Cerebellar cortex (tissue), 1 donor: ENCODE measurements at regions not wholly inside any gene's neighbourhood (a gene's known extent, or its start where the extent isn't known, plus 50 kb on each side); places are given as distances from the start of the nearest gene placed in this dataset.
"Not testable (repeated sequence)": the region's sequence is repeated elsewhere in the genome, so short reads cannot be mapped to it uniquely, and the experiment has no call there.

Source experiments
- DNase-seq: peaks from one replicate; pipeline ENCODE4 v3.0.0-alpha.2; 2015; ENCODE audit warnings: low spot score

DNA sequence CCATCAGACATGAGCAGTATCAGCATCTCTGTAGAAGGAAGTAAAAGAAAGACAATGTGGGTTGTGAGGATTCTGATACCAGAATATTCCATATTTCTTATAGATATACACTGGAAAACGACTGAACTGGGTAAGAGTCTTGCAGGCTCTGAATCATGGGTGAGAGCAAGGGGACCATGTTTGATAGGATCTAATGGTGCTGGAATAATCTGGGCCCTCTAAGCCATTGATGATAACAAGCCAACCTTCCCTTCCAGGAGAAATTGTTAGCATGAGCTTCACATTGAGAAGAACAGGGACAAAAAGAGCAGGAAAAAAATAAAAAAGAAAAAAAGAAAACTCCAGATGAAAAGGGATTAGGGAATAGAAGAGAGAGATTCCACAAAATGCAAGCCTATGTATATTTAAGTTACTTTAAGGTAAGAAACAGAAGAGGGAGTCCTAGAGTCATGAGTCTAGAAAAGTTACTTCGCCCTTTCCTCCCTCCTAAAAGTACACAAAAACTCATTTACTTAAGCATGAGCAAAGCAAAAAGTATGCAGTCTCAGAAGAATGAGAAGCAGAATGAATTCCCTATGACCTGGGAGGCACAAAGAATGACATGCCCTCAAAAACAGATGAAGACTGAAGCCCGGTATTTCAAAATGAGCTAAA is 181.9 kb downstream of the TMEM26 start:
- peak; percentile 34 for DNase-seq

DNA sequence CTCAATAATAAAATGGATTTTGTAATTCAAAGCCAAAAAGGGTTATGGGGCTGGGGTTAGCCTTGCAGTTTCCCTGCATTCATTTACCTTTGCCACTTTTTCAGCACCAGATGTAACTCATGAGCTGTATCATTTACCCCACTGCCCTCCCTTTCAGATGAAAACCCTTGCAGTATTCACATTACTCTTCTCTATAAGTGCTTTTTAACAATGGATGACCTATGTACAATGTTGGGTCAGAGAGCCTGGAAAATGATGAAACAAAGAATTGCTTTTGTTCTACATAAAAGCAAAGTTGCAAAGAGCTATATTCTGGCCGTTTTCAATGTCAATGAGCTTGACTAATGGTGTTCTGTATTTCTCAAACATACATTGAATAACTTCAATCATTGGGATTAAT is 189.7 kb downstream of the TMEM26 start:
- no peak for DNase-seq

DNA sequence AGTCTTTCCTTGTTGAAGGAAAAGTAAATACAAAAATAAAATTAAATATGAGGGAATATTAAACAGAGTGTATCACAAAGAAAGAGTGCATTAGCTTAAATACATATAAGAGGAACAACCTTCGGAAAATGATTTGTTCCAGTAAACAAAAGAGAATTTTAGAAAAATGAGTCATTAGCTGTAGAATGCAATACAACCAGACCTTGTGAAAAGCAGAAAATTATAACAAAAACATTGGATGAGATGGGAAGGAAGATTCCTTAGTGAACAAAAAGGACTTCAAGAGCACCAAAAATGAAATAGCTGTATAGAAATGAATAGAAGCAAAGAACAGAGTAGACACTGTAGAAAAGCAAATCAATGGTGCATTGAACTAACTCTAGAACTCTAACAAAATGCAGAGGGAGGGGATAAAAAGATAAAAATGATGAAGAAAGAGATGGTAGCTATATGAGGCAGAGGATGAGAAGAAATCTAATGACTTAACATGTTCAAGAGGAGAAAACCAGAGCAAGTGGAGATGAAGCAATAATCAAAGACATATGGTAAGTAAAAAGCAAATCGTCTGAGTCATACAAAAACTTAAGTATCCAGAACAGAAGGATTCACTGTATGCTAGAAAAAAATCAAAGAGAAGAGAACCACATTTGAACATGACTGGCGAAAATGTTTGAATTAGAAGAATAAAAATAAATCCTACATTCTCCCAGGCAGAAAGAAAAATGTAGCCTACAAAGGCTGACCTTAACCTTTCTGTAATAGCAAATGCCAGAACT is 190.5 kb downstream of the TMEM26 start:
- no peak for DNase-seq

DNA sequence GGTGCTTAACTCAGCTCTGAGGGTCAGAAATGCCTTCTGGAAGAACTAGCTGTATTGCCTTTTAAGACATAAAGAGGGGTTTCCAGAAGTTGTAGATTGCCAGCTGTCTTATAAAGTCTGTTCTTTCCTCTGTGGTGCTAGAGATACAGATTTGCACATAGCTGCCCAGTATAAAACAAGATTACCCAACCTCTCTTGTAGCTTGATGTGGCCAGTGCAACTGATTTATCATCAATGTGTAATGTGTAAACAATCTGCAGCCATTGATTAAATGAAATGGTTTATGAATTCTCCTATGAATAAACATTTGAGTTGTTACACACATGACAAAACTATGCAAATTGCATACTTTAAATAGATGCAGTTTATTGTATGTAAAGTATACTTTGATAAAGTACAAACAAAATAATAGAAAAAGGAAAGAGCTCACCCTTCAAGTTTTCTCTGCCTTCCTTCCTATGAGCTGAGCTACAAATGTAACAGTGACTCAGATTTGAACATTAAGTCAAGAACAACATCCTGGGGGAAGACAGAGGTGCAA is 195.2 kb downstream of the TMEM26 start:
- DNase-seq, result no peak

DNA sequence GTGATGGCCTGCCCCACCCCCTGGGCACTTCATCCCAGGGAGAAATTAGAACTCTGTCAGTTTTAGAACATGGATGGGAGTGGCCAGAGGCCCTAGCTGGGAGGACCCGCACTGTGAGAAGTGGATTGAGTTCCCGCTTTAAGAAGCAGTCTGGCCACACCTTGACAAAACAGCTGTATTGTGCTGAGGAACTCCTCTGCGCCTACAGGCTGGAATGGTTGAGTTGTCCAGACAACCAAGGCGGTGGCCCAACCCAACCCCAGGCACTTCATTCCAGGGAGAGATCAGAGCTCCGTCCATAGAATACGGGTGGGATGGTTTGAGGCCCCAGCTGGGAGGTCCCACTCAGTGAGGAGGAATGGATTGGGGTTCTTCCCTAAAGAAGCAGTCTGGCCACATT is 196.0 kb downstream of the TMEM26 start:
- no peak for DNase-seq

DNA sequence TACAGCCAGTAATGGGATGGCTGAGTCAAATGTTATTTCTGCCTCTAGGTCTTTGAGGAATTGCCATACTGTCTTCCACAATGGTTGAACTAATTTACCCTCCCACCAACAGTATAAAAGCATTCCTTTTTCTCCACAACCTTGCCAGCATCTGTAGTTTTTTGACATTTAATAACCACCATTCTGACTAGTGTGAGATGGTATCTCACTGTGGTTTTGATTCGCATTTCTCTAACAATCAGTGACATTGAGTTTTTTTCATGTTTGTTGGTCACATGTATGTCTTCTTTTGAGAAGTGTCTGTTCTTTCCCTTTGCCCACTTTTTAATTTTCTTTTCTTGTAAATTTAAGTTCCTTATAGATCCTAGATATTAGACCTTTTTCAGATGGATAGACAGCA is 200.9 kb downstream of the TMEM26 start:
- DNase-seq, result not testable (repeated sequence)

DNA sequence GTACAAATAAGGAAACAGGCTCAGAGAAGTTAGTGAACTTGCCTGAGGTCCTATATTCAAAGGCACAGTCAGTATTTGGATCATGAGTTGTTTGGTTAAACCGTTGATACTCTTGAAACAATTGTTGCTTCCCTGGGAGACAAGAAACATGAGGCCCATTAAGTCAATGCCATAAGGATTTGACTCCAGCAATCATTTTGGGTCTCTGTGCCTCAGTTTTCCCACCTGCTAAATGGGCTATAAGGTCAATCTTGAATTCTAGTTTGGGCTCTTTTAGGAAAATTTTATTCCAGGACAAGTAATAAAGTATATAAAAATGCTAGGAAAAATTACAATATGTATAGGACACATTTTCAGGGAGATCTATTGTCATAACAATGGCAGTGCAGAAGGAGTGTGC is 202.1 kb downstream of the TMEM26 start:
- no peak for DNase-seq

DNA sequence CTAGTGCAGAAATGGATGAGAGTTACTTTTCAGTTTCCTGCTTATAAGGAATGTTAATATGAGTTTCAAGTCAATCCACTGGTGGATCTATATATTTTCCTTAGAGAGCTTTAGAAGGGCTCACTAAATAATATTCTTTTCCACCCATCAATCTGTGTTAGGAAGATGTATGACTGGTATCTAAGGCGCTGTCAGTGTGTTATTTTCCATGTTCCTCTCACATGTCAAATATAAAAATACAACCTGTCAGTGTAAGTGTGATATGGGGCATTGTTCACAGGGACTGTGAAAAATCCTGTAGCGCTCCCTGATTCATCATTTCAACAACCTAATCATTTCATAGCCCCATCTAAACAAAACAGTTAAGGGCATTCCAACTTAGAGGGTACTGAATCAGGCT is 203.1 kb downstream of the TMEM26 start:
- DNase-seq, result no peak

DNA sequence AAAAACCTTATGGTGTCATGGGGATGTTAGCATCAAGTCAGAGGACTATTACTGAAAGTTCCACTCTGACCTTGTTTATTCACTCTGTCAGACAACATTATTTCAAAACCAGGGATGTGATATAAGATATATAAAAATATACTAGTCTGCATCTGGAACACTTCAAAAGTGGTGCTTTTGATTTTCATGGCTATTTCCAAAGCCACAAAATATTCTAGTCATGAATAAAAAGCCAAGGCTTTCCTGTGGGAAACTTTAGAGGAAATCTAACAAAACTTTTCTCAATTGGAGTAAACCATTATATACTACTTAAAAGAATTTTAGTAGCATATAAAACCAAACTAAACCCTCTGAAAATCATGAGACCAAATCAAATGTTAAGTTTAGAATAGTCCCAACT is 205.2 kb downstream of the TMEM26 start:
- DNase-seq, result no peak

DNA sequence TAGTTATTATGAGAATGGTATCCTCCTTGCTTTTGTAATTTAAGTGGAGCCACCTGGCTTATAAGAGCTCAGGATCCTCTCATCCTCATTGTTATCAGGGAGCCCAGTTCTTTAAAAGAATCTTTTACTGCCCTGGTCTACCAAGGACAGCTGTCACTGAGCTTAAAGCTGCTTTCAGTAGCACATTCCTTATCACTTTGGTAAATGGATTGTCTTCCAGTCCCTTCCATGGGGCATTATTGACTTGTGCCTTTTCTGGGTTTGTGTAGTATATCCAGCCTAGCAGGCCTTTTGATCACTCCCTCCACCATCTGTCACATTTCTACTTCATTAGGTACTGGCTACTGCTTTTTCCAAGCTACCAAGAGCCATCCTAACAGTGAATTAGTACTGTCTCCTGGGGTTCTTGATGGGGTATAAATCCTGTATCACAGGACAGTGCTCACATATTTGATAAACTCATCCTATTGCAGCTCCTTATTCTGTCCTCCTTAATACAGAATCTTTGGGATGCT is 208.9 kb downstream of the TMEM26 start:
- peak; percentile 86 for DNase-seq

DNA sequence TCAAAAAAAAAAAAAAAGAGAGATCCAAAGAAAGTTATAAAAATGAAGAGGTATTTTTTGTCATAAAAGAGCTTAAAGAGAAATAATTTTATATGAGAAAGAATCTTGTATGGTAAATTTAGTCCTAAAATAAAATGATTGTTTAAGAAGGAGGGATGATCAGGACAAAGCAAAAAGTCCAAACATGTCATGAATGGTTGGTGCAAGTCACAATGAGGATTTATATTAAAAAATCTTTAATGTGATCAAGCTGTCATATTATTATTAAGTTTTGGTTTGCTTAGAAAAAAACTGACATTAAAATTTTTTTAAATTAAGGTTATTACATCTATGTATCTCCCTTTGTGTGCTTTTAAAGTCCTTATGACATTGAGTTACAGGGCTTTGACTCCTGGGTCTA is 220.4 kb downstream of the TMEM26 start:
- DNase-seq, result no peak

DNA sequence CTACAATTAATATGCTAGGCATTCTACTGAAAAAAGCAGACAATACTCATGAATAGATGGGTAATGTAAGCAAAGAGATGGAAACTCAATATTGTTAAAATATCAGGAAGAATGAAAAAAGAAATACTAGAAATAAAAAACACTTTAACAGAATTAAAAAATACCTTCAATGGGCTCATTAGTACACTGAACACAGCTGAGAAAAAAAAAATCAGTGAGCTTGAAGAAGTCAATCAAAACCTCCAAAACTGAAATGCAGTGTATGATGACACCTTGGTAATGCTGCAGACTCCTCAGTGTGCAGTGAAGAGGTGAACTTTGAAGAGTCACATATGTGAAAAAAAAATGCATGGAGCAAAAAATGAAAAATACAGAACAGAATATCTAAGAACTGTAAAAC is 227.2 kb downstream of the TMEM26 start:
- no peak for DNase-seq

DNA sequence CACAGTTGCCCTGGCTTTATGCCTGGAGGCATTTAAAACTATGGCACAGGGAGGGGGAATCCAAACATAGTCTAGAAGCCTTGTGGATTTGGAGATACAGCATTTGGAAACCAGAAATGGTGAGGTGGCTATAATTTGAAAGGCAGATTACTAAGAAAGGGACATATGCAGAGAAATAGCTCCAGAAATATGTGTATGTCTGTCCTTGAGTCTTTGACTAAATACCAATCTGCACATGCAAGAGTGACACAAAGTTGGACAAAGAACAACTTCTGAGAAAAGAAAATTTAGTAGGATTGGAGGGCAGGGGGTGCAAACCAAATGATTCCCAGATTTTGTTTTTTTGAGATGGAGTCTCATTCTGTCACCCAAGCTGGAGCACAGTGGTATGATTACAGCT is 229.6 kb downstream of the TMEM26 start:
- DNase-seq, result no peak

DNA sequence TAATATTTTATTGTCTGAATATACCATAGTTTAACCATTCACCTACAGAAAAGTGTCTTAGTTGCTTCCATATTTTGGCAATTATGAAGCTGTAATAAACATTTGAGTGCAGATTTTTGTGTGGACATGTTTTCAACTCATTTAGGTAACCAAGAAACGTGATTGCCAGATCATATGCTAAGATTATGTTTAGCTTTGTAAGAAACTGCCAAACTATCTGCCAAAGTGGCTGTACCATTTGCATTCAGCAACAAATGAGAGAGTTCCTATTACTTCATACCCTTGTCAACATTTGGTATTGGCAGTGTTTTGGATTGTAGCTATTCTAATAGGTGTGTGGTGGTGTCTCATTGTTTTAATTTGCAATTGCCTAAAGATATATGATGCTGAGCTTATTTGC is 233.5 kb downstream of the TMEM26 start:
- DNase-seq, result no peak

DNA sequence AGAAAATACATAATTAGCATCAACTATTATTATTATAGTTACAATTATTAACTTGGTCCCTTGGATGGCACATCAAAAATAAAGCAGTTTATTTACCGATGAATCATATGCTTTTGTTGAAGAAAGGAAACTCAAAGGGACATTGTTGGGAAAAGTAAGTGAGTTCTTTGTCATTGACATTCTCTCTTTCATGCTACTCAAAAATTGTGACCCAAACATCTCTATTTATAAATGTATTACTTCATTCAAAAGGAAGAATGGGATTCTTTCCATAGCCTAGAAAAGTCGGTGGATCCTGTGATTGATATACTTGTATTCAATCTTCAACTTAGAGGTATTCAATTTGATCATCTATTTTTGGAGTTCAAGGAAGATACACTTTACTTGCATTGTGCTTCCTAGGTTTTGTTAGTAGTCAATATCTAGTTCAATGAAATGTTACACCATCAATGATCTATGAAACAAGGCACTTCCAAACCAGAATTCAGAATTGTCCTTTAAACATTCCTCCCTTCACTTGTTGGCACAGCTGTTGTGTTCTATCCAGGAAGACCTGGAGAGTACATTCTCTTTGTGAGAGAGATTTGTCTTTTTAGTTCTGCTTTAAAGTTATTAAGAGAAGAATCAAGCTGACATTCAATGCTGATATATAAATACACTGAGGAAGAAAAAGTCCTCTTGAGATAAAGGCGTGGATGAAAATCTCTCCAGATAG is 235.2 kb downstream of the TMEM26 start:
- DNase-seq, result no peak

DNA sequence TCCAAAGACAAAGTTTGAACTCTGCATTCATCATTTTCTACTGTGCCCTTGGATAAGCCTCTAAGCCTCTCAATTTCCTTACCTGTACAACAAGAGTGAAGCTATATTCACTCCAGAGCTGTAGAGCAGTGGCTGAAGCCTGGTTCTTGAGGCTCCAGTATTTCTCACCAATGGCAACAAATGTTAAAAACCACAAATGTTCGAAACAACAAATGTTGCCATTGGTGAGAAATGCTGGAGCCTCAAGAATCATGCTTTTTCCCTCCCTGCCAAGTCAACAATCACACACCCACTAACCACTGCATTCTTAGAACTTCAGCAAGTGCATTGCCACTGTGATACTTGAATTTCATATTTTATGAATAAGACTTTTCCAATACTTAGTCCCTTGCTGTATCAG is 237.9 kb downstream of the TMEM26 start:
- no peak for DNase-seq

DNA sequence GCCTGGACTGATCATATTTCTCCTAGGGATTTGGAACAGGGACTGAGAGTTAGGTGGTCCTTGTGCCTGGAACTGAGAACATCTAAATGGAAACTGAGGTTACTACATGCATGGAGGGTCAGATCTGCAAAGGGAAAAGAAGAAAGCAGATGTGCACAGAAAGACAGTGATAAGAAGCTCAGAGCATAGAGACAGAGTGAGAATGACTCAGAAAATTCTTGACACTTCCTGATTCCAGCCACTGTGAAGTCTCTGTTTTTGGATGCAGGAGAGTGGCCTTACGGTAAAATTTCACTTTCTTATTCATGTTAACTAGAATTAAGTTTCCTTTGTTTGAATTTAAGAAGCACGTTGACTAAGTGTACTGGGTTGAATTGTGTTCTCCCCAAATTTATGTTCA is 241.7 kb downstream of the TMEM26 start:
- DNase-seq, result no peak

DNA sequence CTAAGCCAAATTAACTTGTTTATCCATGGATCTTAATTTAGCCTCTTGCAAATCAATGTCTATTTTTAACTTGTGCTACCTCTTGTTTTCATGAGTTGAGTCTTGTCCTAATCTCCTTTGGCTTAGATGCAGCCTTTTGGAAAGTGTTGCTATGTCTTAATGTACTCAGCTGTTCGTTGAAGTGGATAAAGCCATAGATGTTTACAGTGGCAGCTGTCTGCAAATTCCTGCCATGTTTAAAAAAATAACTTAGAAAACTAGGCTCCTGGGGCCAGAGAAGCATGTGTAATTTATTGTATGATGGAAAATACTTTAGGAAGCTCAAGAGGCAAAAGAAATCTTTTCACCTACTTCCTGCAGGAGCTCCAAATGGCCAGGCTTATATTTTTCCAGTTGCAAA is 253.1 kb upstream of the RHOBTB1 start:
- no peak for DNase-seq

DNA sequence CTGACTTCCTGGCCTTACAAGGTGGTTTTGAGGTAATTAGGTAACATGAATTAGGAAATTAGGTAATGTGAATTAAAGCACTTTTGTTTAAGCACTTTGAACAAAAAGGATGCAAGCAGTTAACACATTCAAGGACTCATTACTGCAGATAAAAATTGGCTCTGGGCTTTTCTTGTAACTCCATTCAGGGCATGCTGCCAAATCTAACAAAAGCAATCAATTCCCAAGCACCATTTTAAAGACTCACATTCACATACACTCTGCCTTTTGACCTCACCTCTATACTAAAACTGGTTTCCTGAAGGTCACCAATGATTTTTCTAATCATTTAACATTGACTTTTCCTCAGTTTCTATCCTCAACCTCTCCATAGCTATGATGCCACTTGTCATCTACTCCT is 251.2 kb upstream of the RHOBTB1 start:
- DNase-seq, result no peak

DNA sequence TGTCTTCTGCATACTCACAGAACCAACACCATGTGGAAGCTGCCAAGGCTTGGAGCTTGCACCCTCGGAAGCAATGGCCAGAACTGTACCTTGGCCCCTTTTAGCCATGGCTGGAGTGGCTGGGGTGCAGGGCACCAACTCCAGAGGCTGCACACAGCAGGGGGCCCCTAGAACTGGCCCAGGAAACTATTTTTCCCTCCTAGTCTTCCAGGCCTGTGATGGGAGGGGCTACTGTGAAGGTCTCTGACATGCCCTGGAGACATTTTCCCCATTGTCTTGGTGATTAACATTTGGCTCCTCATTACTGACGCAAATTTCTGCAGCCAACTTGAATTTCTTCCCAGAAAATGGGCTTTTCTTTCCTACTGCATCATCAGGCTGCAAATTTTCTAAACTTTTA is 248.6 kb upstream of the RHOBTB1 start:
- not testable (repeated sequence) for DNase-seq

DNA sequence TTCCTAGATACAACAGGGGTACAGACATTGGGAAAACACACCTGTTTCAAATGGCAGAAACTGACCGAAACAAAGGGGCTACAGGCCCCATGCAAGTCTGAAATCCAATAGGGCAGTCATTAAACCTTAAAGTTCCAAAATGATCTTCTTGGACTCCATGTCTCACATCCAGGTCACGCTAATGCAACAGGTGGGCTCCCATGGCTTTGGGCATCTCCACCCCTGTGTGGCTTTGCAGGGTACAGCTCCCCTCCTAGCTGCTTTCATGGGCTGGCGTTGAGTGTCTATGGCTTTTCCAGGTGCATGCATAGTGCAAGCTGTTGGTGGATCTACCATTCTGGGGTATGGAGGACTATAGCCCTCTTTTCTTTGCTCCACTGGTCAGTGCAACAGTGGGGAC is 248.1 kb upstream of the RHOBTB1 start:
- no peak for DNase-seq

DNA sequence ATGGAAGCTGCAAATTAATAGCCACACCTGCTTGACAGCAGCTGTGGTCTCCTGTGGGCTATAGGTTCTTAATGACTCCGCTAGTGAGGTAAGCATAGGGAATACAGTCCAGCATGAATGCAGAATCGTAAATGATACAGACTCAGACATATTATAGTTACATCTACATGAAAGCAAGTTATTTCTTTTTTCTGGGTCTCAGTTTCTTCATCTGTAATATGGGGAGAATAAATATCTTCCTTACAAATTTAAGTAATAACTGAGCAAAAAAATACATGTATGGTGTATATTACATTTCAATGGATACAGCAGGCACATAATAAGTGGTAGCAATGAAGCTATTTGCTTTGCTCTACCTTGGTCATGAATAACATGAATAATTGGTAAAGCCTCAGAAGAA is 245.9 kb upstream of the RHOBTB1 start:
- DNase-seq, result no peak

DNA sequence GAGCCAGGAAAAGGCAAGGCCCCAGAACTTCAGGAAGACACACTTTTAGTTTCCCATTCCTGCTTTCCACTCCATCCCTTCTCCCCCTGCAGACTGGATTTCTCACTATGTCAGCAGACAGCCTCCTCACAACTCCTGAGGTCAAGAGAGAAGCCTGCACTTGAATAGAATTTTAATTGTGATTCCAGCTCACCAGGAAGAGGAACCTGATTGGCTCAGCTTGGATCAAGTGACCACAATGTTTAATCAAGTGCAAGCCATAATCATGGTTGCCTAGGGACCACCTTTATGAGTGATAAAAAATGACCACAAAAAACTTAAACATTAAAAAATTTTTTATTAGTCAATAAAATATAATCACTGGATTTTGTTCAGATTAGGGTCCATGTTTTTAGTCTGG is 244.7 kb upstream of the RHOBTB1 start:
- no peak for DNase-seq
